ENCODE measurements at regions not wholly inside any gene's neighbourhood (a gene's known extent, or its start where the extent isn't known, plus 50 kb on each side); places are given as distances from the start of the nearest gene placed in this dataset.
A peak's percentile ranks its signal among the peaks of the same experiment; 100 is the strongest.

- DNase-seq = no peak
Observed at GRCh38 chrX:33465137-33465536, 253.8 kb upstream of the DMD start.

GRCh38 chrX:33457102-33457501 lies 245.8 kb upstream of the DMD start:
- no peak for DNase-seq

- no peak for DNase-seq
Observed at GRCh38 chrX:33447285-33447684, 235.9 kb upstream of the DMD start.

GRCh38 chrX:33434256-33435092 lies 223.1 kb upstream of the DMD start:
- DNase-seq = peak; percentile 22

GRCh38 chrX:33416273-33416805 lies 205.0 kb upstream of the DMD start:
- no peak for DNase-seq

GRCh38 chrX:33415459-33415858 lies 204.1 kb upstream of the DMD start:
- no peak for DNase-seq

- DNase-seq = no peak
Observed at GRCh38 chrX:33385546-33385945, 174.2 kb upstream of the DMD start.

GRCh38 chrX:33379839-33380238 lies 168.5 kb upstream of the DMD start:
- no peak for DNase-seq

GRCh38 chrX:33357606-33358005 lies 146.3 kb upstream of the DMD start:
- no peak for DNase-seq

GRCh38 chrX:33339219-33339618 lies 127.9 kb upstream of the DMD start:
- DNase-seq = peak; percentile 0

GRCh38 chrX:33336783-33337182 lies 125.4 kb upstream of the DMD start:
- peak; percentile 10 for DNase-seq

- DNase-seq = no peak
Observed at GRCh38 chrX:33333271-33333670, 121.9 kb upstream of the DMD start.

GRCh38 chrX:33330798-33331197 lies 119.4 kb upstream of the DMD start:
- no peak for DNase-seq

GRCh38 chrX:33324099-33324498 lies 112.8 kb upstream of the DMD start:
- no peak for DNase-seq

GRCh38 chrX:33307911-33308354 lies 96.6 kb upstream of the DMD start:
- DNase-seq = peak; percentile 73

- no peak for DNase-seq
Observed at GRCh38 chrX:33298622-33299021, 87.3 kb upstream of the DMD start.

GRCh38 chrX:33285550-33285949 lies 74.2 kb upstream of the DMD start:
- no peak for DNase-seq

GRCh38 chrX:33277046-33277445 lies 65.7 kb upstream of the DMD start:
- DNase-seq = no peak

GRCh38 chrX:33273535-33273934 lies 62.2 kb upstream of the DMD start:
- DNase-seq = no peak

GRCh38 chrX:33272986-33273385 lies 61.6 kb upstream of the DMD start:
- DNase-seq = no peak
